GM20000 (cell line): ENCODE measurements at regions not wholly inside any gene's neighbourhood (a gene's known extent, or its start where the extent isn't known, plus 50 kb on each side); places are given as distances from the start of the nearest gene placed in this dataset.

ENCODE experiments used
- DNase-seq: peaks from one replicate; pipeline ENCODE4 v3.0.0; 2012; ENCODE audit warnings: low spot score
- TF ChIP-seq, protein P1 (sequence below): IDR thresholded peaks from 2 replicates; pipeline ENCODE4 v1.5.1; 2012; ENCODE audit warnings: mild to moderate bottlenecking, control low read depth; ENCODE audit errors: extremely low read depth, missing control alignments

DNA sequence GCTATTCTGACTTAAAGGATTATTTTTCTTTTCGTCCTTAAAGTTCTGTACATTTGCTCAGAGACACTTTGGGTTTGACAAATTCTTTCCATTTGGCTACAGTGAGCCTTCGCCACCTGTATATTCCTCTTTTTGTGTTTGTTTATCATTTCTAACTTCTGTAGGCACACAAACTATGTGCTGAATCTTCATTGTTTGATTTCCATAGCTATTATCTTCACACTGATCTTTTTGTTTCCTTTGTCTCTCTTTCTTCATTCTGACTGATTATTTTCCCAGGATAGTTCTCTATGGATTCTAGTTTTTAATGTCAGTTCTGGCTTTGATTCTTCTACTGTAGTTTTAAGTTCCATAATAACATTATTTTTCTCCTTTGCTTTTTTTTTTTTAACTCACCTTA is 350.2 kb downstream of the ZNF521 start:
- DNase-seq: no peak
- TF ChIP-seq, protein P1, sequence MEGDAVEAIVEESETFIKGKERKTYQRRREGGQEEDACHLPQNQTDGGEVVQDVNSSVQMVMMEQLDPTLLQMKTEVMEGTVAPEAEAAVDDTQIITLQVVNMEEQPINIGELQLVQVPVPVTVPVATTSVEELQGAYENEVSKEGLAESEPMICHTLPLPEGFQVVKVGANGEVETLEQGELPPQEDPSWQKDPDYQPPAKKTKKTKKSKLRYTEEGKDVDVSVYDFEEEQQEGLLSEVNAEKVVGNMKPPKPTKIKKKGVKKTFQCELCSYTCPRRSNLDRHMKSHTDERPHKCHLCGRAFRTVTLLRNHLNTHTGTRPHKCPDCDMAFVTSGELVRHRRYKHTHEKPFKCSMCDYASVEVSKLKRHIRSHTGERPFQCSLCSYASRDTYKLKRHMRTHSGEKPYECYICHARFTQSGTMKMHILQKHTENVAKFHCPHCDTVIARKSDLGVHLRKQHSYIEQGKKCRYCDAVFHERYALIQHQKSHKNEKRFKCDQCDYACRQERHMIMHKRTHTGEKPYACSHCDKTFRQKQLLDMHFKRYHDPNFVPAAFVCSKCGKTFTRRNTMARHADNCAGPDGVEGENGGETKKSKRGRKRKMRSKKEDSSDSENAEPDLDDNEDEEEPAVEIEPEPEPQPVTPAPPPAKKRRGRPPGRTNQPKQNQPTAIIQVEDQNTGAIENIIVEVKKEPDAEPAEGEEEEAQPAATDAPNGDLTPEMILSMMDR: no peak

DNA sequence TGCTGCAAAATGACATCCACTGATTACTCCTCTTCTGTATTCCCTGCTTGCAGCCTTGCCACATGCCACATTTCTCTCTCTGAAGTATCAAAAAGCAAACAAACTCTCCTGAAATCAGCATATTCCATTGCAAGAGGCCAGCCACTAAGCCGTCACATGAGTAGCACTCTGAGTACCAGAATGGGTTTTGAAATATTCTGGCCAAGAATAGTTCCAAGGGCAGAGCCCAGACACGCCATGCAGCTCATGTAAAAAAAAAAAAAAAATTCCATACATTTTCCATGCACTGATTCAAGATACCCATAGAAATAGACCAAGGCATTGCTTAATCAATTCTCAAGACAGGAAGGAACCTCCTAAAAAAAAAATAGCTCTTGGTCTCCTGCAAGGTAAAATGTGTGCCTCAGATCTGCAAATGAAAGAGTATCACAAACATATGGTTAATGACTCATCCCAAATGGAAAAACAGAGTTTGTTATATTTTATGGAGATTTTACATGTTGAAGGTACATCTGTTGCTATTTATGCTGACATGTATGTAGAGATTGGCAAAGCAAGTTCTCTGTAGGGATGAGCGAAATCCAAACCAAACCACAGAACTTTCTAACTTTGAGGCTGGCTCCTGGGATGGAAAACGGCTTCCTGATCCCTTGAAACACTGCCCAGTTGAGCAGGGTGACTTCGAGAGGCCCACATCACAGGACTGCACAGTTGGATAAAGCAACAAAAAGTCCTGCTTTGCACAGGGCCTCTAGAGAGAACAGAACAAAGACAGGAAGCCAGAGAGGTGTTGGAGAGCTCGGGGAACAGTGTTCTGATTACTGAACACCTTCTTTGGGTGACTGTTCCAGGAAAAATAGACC is 346.2 kb downstream of the ZNF521 start:
- DNase-seq: no peak
- TF ChIP-seq, protein P1: no peak

DNA sequence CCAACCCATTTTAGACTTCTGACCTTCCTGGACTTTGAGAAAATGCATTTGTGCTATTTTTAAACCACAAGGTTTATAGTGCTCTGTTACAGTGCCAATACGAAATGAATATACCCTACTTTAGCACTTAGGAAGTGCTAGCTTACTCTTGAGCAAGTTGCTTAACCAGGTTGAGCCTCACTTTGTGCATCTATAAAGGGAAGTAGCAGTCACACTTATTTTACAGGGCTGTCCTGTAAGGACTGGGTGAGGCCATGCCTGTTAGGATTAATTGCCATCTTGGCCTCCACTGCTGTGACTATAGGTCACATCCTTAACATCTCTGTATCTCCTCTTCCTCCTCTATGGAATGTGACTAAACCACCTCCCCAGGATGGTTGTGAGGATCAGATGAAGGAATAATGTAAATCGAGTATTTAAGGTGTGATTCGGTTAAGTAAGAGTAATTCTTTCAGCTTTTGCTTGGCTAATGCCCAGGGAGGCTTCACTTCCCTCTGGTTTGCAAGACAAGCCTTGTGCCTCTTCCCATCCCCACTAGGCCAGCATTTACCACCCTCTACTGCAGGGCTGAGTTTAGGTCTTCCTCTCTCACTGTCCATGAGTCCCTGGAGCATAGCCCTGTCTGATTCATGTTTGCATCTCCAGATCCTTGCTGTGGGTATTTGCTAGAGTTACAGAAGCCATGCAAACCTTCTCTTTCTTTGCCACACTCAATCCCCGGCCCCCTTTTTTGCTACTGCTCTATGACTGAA is 341.2 kb downstream of the ZNF521 start:
- no peak for DNase-seq
- TF ChIP-seq, protein P1: no peak
